Hematopoietic multipotent progenitor cell treated with erythropoietin and hydrocortisone succinate and interleukin-3 and kit ligand, for 15 days (in vitro differentiated cells): ENCODE measurements at regions not wholly inside any gene's neighbourhood (a gene's known extent, or its start where the extent isn't known, plus 50 kb on each side); places are given as distances from the start of the nearest gene placed in this dataset.
"Not testable (repeated sequence)": the region's sequence is repeated elsewhere in the genome, so short reads cannot be mapped to it uniquely, and the experiment has no call there.

Experiments used
- DNase-seq: peaks from one replicate; pipeline ENCODE4 v3.0.0-alpha.2; 2015; ENCODE audit warnings: low spot score

DNA sequence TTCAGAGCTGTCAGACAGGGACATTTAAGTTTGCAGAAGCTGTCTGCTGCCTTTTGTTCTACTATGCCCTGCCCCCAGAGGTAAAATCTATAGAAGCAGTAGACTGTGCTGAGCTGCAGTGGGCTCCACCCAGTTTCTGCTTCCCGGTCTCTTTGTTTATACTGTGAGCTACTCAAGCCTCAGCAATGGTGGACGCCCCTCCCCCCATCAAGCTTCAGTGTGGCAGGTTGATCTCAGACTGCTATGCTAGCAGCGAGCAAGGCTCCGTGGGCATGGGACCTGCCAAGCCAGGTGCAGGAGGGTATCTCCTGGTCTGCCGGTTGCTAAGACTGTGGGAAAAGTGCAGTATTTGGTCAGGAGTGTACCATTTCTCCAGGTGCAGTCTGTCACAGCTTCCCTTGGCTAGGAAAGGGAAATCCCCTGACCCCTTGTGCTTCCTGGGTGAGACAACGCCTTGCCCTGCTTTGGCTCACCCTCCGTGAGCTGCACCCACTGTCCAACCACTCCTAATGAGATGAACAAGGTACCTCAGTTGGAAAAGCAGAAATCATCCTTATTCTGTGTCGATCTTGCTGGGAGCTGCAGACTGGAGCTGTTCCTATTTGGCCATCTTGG, 692.2 kb downstream of the UTRN start:
- DNase-seq = not testable (repeated sequence)

DNA sequence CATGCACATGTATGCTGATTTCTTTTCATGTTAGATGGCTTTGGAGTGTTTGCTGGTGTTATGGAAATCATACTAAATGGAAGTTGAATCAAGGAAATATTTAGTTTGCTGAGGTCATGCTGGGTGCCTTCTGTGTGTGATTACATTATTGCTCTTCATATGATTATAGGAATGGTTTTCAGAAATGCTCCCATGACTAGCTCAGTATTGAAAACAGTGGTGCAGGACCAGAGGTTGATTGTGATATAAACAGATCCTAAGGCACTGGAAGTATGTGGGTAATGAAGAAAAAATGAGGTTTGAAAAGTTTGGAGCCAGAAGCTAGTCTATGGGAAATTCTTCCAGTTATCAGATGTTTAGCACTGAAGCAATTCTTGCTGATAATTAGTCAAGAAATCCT, 693.1 kb downstream of the UTRN start:
- DNase-seq = no peak

DNA sequence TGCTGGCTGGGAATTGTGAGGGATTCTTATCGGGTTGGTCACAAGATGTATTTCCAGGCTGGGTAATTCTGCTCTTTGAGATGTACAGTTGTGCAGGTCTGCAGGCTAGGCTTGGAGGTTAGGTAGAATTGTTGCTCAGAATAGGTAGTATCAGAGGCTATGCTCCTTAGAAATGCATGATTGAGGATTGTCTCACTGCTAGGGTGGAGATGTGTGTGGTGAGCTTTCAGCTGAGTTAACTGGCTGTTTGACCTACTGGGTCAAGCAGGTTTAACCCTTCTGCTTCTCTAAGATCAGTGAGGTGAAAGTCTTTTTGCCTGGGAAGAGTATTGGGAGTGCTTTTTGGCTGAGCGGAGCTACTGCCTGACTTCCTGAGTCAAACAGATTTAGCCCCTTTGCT, 701.1 kb downstream of the UTRN start:
- no peak for DNase-seq

DNA sequence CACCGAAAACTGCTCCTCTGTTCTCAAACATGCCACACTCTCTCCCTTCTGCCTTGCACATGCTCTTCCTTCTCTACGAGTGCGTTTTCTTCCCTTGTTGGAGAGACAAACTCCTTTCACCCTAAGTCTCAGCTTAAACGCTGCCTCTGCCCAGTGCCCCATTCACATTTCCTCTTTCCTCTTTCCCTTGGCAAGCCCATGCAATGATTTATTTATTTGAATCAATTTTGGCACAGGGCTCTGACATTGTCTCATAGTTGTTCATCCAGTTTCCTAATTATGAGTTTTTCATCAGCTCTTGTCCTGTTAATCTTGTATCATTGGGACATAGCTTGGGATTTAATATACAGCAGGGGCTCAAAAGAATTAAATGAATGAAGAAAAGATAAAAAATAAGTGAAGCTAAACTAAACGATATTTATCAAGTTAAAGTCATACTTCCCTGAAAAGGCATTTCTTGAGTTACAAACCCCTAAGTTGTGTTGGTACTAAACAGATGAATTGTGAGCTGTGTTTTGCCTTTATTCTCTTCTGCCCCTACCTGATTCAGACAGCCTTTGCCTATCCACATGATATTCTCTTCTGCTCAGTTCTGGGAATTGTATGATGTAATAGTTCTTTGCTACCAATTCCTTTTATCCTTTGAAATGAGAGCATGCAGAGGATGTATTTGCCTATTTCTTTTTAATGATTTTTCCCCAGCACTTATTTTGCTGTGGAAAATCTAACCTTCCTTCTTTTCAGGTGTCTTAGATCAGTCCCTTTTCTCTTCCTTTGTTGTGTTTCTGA, 704.4 kb downstream of the UTRN start:
- DNase-seq = no peak

DNA sequence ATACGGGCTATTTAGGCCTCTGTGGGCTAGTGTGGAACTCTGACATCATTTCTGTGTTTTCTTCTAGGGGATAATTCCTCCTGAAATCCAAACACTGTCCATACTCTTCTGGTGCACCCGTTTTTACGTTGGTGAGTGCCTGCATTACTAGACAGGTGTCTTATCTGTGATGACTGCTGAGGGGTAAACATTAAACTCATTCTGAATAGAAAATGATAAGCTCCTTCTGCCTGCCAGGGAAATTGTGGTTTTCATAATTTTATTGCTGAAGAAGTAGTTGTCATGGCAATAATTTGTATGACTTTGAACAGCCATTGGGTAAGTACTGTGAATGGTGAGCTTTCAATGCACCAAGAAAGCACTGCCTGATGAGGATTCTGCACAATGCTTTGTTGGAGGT, 705.6 kb downstream of the UTRN start:
- no peak for DNase-seq

DNA sequence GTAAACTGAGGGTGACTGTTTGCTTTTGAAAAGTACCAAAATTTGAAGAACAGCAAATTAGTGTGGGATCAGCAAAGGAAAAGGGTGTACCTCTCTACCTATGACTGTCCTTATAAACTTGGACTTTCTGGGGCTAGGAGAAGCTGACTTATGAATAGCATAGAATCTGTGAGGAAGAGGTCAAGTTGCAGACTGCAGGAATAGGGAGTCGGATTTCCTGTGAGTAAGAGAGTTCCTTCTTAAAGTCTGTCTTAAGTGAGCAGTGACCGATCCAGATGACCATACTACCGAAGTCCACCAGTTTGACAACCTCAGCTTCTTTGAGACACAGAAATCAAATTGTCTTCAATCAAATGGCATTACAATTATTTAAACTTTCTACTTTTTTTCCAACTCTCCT, 708.7 kb downstream of the UTRN start:
- no peak for DNase-seq

DNA sequence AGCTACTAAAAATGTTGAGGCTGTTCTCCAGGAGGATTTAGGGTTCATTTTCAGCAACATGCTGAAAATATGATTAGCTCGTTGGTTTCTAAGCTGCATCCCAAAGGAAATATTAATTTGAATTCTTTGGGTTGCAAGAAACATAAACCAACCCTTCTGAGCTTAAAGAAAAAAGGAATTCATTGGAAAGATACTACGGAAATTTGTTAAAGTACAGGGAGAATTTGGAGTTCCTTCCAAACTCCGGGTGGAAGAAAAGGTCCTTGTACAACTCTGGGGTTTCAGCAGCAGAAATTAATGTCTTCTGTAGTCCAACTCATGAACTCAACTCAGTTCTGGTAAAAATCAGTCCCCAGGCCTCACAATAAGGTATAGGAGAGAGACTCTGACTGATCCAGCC, 712.9 kb downstream of the UTRN start:
- no peak for DNase-seq

DNA sequence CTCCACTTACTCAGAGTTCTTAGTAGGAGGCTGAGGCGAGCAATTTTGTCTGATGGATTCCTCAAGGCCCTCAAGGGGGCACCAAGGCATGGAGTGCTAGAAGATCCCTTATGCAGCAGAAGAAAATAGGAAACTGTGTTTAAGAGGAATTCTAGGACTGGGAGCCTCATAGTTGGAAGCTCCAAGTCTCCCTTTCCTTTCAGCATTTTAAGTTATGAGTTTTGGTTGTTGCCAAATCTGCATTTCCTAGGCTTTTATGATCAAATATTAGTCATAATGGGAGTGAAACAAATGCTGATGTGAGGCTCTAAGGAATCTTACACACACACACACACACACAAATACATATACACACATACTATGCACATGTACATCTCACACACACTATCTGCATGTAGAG, 714.0 kb downstream of the UTRN start:
- no peak for DNase-seq

DNA sequence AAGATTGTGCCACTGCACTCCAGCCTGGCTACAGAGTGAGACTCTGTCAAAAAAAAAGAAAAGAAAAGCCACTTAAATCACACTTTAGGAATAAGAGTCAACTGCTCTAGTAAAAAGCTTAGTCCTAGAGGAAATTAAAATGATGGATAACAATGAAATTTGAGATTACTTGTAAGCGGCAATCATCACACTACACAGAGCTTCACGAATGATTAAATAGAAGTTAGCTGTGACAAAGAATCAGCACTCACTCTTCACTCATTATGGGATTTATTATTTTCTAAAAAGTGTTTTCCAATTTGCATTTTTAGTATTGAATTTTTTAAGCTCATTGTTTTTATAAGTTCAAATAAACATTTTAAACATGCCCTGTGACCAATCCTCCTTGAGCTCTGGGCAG, 718.0 kb downstream of the UTRN start:
- no peak for DNase-seq

DNA sequence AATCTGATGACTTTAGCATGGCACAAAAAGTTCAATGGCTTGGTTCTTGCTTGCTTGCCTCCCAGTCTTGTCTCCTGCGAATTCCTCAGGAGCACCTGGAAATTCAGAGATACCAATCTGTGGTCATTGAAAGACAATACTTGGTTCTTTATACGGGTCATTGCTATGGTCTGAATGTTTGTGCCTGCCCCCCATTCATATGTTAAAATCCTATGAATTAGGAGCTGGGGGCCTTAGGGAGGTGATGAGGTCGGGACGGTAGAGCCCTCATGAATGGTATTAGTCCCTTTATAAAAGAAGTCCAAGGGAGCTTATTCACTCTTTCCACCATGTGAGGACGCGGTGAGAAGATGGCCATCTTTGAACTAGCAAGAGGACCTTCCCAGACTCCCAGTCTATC, 721.8 kb downstream of the UTRN start:
- DNase-seq = no peak

DNA sequence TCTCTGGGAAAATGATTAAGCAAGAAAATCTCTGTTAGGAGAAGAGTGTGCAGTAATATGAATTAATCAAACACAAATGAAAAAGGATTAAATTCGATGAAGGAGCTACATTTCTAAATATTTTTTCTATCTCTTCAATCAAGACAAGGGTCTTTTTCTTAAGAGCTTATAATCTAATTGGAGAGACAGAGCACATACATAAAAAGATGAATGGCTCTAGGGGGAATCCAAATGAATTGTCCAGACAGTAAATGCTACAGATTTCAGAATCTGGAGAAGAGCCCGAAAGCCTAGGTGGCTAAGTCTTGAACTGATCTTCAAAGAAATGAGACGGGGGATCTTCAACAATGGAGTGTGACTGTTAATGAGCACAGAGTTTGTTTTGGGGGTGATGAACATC, 723.6 kb downstream of the UTRN start:
- DNase-seq = no peak

DNA sequence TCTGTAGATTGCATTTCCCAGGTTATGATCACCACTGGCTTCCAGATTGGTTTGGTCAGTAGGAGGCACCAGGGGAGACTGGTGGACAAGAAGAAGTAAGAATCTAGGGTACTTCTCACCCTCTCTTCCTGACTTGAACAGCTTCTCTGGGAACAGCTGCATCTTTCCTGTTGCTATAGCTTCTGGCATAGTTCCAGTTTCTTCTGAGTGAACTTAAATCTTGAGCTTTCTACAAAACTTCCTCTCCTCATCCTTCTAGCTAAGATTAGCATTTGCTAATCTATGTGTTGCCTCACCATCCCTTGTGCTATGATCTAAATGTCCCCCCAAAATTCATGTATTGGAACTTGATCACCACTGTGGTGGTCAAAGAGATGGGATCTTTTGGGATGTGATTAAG, 724.6 kb downstream of the UTRN start:
- DNase-seq = no peak

DNA sequence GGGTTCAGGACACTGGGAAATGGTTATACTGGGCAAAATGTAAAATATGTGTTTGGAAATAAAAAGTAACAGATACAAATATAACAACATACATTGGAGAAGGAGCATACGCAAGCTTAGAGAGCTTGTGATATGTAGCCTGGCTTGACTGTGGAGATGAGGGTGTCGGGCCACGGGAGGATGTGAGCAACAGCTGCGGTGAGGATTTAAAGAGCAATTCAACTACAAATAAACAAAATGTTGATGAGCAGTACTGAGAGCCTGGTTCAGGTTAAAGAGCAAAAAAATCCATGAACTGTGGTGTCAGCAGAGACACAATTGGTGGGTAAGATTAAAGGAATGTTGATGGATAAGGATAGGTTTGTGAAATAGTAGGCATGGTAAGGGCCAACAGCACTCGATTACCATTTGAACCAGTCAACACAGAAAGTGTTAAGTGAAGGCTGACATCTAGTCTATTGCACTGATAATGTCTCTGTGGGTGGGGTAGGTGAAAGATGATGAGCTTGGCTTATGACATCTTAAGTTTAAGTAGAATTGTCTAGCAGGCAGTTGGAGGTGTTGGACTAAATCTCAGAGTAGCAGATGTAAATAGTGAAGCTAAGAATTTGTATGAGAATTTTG, 723.2 kb downstream of the EPM2A start:
- DNase-seq = no peak

DNA sequence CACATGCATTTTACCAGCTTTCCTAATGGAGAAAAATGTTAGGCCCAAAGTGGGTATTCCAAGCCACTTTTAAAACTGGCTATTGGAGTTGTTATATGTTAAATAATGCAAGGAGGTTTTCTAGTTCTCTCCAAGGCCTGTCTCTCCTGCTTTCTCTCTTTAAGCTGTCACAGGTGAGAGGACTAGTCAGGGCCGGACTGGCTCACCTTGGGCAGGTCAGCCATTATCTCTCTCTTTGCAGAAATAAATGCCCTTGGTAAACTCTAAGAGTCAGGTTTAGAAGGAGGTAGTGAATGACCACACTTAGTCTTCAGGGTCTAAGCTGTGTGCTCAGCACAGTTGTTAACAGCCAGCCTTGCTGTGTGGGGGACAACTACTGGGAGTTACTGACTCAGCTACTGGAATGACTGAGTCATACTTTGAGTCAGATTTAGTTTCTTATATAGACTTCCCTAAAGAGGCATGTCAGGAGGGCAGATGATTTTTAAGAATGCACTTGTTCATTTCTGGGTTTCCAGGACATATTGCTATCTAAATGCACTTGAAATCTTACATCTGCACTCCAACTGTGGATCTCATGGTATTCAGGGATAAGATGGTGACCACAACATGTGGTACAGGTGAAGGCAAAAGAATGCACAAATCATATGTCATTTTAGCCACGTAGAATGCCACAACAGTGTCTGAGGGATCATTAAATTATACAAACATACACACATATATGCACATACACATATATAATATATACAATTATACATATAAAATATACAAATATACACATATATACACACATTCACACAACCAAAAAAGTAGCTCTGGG, 719.4 kb downstream of the EPM2A start:
- DNase-seq = no peak

DNA sequence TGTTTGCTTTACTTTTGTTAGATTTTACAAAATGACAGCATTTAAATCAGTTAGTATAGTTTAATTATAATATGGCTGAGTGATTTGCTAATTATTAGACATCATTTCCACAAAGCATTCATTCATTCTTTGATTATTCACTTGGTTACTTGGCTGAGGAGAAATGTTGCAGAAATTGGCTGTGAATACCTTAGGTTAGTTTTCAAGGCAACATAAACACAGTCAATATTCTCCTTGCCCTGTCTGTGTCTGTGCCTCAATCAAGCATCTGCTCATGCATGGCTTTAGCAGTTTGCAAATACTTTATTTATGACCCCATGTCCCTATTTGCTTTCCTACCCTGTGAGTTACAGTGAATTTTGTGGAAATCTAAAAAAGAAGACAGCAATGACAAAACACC, 718.3 kb downstream of the EPM2A start:
- DNase-seq = no peak

DNA sequence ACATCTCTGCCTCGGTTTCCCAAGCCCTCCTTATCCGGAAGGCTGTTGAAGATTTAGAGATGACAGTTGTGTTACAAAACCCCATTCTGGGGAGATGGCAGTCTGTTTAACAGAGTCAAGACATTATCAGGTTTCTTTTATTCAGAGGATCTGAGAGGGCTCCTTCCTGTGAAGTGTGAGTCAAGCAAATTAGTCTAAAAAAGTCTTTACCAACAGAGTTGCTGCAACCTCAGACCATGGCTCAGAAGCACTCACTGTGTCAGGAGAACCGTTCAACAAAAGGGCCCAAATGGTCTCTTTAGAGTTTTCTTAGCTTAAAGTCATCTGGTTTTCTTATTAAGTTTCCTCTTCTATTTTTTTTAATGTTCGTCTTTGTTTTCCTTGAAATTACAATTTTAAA, 717.8 kb downstream of the EPM2A start:
- no peak for DNase-seq

DNA sequence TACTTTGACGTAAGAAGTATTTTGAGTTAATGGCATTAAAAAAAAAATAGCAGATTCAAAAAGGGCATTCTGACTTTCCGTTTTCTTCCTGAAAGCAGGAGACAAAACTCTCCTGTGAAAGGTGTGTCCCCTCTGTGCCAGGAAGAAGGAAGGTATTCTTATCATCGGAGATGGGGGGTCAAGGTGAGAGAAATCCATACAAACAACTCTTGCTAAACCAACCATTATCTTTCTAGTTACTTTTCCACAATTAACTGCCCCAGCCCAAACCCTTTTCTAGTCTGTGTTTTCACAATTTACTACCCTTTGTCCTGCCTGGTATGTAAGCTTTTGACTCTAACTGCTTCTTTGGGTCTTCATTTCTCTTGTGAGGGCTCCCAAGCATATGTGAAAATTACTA, 717.3 kb downstream of the EPM2A start:
- DNase-seq = no peak

DNA sequence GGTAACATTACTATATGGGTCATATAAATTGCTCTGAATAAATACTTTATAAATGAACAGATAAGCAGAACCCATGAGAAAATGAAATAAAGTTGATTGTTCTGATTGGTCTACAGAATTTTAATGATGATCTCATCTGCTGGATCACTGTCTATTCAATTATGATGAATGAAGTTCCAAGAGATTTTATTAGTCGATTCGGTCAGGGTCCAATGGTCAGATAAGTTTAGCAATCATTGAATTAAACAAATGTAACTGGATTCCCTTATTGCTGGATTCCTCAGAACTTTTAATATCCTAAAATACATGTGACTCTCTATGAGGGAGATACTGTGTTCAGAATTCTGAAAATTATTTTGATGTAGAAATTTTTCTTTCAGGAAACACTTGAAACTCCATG, 715.2 kb downstream of the EPM2A start:
- DNase-seq = no peak

DNA sequence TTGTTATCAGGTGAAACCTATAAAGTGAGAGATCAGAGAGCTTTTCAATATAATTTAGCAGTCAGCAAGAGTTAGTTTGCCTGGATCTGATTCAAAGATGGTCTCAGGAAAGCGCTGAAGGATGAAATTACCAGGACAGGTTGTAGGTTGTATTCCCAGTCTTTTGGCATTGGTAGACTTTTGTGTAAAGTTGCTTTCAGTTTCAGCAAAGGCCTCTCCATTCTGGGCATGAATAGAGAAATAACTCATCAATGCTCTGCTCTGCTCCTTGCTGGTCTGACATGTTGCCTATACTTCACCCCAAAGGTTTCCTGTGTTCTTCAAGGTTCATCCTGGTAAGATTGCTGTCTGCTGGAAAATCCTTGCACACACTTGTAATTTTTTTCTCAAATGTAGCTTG, 714.8 kb downstream of the EPM2A start:
- DNase-seq = no peak

DNA sequence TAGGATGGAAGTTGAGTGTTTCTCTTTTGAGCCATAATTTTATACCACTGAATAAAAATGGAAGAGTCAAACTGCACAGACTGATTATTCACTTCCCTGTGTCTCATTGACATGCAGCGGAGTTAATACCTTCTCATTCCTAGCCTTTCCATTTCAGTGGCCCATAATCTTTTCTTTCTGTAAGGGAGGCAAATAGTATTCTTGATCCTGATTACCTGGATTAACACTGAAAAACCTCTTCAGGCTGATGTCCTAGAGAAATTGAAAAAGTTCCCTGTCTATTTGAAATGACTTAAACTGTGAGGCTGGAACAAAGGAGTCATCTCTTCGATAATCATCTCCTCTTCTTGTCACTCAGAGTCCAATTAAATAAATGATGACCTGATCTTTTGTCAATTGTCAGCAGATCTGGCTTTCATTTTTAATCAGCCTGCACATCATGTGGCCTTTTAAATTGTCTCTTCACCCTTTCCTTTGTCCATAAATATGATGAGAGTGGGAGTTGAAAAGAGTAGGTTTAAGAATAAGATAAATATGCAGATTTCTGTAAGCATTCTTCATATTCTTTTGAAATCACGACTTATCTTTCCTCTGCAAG, 713.0 kb downstream of the EPM2A start:
- DNase-seq = no peak

DNA sequence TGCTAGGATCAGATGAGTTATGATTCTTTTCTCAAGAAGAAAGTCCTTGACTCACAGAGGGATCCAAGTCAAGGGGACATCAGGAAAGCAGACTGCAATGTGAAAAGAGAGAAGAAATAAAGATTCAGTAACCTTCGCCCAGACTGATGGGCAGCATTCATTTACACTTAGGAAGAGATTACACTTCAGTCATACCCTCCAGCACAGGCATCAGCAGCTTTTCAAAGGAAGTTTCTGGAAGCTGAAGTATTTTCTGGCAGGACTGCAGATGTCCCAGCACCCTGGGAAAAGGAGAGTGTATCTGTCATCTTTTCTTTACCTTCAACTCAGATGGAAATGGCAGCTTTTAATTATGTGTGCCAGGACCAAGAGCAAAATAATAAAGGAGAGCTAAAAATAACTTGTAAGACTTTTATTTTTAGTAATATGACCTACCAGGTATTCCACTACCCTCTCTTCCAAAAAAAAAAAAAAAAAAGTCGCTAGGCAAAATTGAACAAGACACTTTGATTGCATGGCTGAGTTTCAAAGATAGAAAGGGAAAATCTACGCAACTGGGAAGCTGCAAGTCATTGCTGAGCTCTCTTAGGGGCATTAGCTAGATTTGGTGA, 712.1 kb downstream of the EPM2A start:
- DNase-seq = no peak

DNA sequence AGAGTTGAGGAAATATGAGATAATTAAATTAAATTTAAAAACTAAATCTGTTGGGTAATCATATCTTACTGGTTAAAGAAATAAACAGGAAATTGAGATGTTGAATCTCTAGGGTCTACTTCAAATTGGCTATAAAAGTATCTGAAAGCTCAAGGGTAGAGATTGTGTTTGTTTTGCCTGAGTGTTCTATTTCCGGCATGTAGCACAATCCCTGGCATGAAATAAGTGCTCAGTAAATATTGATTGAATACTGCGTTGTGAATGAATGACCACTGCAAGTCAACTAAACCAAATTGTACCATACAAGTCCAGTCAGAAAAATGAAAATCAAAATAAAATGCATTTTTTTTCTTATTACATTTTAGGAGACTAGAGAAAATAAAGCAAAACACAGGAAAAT, 709.8 kb downstream of the EPM2A start:
- no peak for DNase-seq
